ENCODE measurements at regions not wholly inside any gene's neighbourhood (a gene's known extent, or its start where the extent isn't known, plus 50 kb on each side); places are given as distances from the start of the nearest gene placed in this dataset.

GRCh38 chr4:181548873-181549575, 694.2 kb upstream of the TENM3 start:
- peak overlapping the region; percentile 12 for H3K4me2 ChIP-seq (ENCODE audit: insufficient read depth, low read length)
- no peak for TF ChIP-seq CTCF (IDR thresholded peaks at IDR 0.05; ENCODE audit: extremely low read depth, low read depth, low read length)

GRCh38 chr4:181549576-181550188, 693.5 kb upstream of the TENM3 start:
- no peaks in the 10 kb centered on the region for H3K79me2 ChIP-seq (ENCODE audit: insufficient read depth, low read length)
- peak overlapping the region; percentile 5 for H2AFZ ChIP-seq (ENCODE audit: low read length)
- H3K9me3 ChIP-seq (ENCODE audit: low read depth, low read length): no peaks in the 10 kb centered on the region
- H3K4me3 ChIP-seq (ENCODE audit: insufficient read depth, low read length): no peak overlapping the region
- no peak for TF ChIP-seq CTCF (IDR thresholded peaks at IDR 0.05; ENCODE audit: extremely low read depth, low read depth, low read length)
- H3K4me1 ChIP-seq (ENCODE audit: insufficient read depth, low read length): peaks cover 19% of the 10 kb centered on the region
- no peaks in the 10 kb centered on the region for H4K20me1 ChIP-seq (ENCODE audit: insufficient read depth, low read length)
- H3K27ac ChIP-seq (ENCODE audit: low read depth, low read length): peak overlapping the region; percentile 94
- H3K27me3 ChIP-seq (ENCODE audit: insufficient read depth, low read length): no peaks in the 10 kb centered on the region
- no peaks in the 10 kb centered on the region for H3K36me3 ChIP-seq (ENCODE audit: insufficient read depth, low read length)
- DNase-seq (ENCODE audit: insufficient read length, low spot score, missing footprints): no peak
- H3K4me2 ChIP-seq (ENCODE audit: insufficient read depth, low read length): peak overlapping the region; percentile 12

More at GRCh38 chr4:181548873-181549575, 694.2 kb upstream of the TENM3 start:
- peak overlapping the region; percentile 5 for H2AFZ ChIP-seq (ENCODE audit: low read length)
- no peaks in the 10 kb centered on the region for H4K20me1 ChIP-seq (ENCODE audit: insufficient read depth, low read length)
- no peaks in the 10 kb centered on the region for H3K9me3 ChIP-seq (ENCODE audit: low read depth, low read length)
- H3K4me1 ChIP-seq (ENCODE audit: insufficient read depth, low read length): peaks cover 19% of the 10 kb centered on the region
- H3K27ac ChIP-seq (ENCODE audit: low read depth, low read length): peak overlapping the region; percentile 94
- no peaks in the 10 kb centered on the region for H3K27me3 ChIP-seq (ENCODE audit: insufficient read depth, low read length)
- DNase-seq (ENCODE audit: insufficient read length, low spot score, missing footprints): peak; percentile 83
- no peak overlapping the region for H3K4me3 ChIP-seq (ENCODE audit: insufficient read depth, low read length)
- H3K79me2 ChIP-seq (ENCODE audit: insufficient read depth, low read length): no peaks in the 10 kb centered on the region
- no peaks in the 10 kb centered on the region for H3K36me3 ChIP-seq (ENCODE audit: insufficient read depth, low read length)

- H3K27me3 ChIP-seq (ENCODE audit: insufficient read depth, low read length): no peaks in the 10 kb centered on the region
- H2AFZ ChIP-seq (ENCODE audit: low read length): no peak overlapping the region
- no peak for TF ChIP-seq CTCF (IDR thresholded peaks at IDR 0.05; ENCODE audit: extremely low read depth, low read depth, low read length)
- no peaks in the 10 kb centered on the region for H3K9me3 ChIP-seq (ENCODE audit: low read depth, low read length)
- peak overlapping the region; percentile 94 for H3K27ac ChIP-seq (ENCODE audit: low read depth, low read length)
- peaks cover 19% of the 10 kb centered on the region for H3K4me1 ChIP-seq (ENCODE audit: insufficient read depth, low read length)
- no peaks in the 10 kb centered on the region for H3K79me2 ChIP-seq (ENCODE audit: insufficient read depth, low read length)
- DNase-seq (ENCODE audit: insufficient read length, low spot score, missing footprints): no peak
- no peaks in the 10 kb centered on the region for H3K36me3 ChIP-seq (ENCODE audit: insufficient read depth, low read length)
- no peak overlapping the region for H3K4me2 ChIP-seq (ENCODE audit: insufficient read depth, low read length)
- no peak overlapping the region for H3K4me3 ChIP-seq (ENCODE audit: insufficient read depth, low read length)
- no peaks in the 10 kb centered on the region for H4K20me1 ChIP-seq (ENCODE audit: insufficient read depth, low read length)
Observed at GRCh38 chr4:181550381-181550780, 692.8 kb upstream of the TENM3 start.

- Histone ChIP-seq H3K79me2 (ENCODE audit: insufficient read depth, low read length) (no peaks in the 10 kb centered on the region), H4K20me1 (ENCODE audit: insufficient read depth, low read length) (no peaks in the 10 kb centered on the region)
Observed at GRCh38 chr4:181559637-181560036, 683.6 kb upstream of the TENM3 start.

More at GRCh38 chr4:181559637-181560036, 683.6 kb upstream of the TENM3 start:
- DNase-seq (ENCODE audit: insufficient read length, low spot score, missing footprints): no peak
- Histone ChIP-seq H3K9me3 (ENCODE audit: low read depth, low read length) (no peaks in the 10 kb centered on the region), H3K36me3 (ENCODE audit: insufficient read depth, low read length) (no peaks in the 10 kb centered on the region), H3K4me3 (ENCODE audit: insufficient read depth, low read length) (no peak overlapping the region), H3K4me2 (ENCODE audit: insufficient read depth, low read length) (no peak overlapping the region), H3K4me1 (ENCODE audit: insufficient read depth, low read length) (no peaks in the 10 kb centered on the region), H3K27ac (ENCODE audit: low read depth, low read length) (no peak overlapping the region), H3K27me3 (ENCODE audit: insufficient read depth, low read length) (no peaks in the 10 kb centered on the region), H2AFZ (ENCODE audit: low read length) (no peak overlapping the region)
- TF ChIP-seq CTCF (IDR thresholded peaks at IDR 0.05; ENCODE audit: extremely low read depth, low read depth, low read length): no peak
